K562 (cell line): ENCODE measurements at regions not wholly inside any gene's neighbourhood (a gene's known extent, or its start where the extent isn't known, plus 50 kb on each side); places are given as distances from the start of the nearest gene placed in this dataset.
A peak's percentile ranks its signal among the peaks of the same experiment; 100 is the strongest.

Experiments
- CBFA2T2 ChIP-seq: fragments of 450-650 bp; conservative IDR thresholded peaks from 2 replicates; pipeline ENCODE4 v1.6.1; 2017; ENCODE audit warnings: mild to moderate bottlenecking
- CREBBP ChIP-seq: IDR thresholded peaks from one replicate; pipeline ENCODE4 v1.6.1; 2012; ENCODE audit warnings: low read depth, mild to moderate bottlenecking, control low read depth, inconsistent platforms, low read length
- ETV1 ChIP-seq: fragments of 450-650 bp; conservative IDR thresholded peaks from 2 replicates; pipeline ENCODE4 v1.6.1; 2016; ENCODE audit warnings: missing genetic modification characterization, control low read depth, low read depth, missing compliant biosample characterization
- FOSL1 ChIP-seq: fragments of 200-800 bp; sonication (Bioruptor generic); conservative IDR thresholded peaks from 2 replicates; pipeline ENCODE4 v1.6.1; 2016; ENCODE audit warnings: missing genetic modification characterization, missing compliant biosample characterization
- GABPA ChIP-seq: fragments of 200-800 bp; sonication (Bioruptor generic); conservative IDR thresholded peaks from 2 replicates; pipeline ENCODE4 v1.6.1; 2016; ENCODE audit warnings: low read depth, missing genetic modification characterization, missing compliant biosample characterization
- HDGF ChIP-seq: fragments of 450-650 bp; IDR thresholded peaks from 2 replicates; pipeline ENCODE4 v1.6.1; 2016
- HMGN3 ChIP-seq: IDR thresholded peaks from 2 replicates; pipeline ENCODE4 v1.6.1; 2011; ENCODE audit warnings: borderline replicate concordance, low read depth, mild to moderate bottlenecking, mixed read lengths, low read length; ENCODE audit not compliant: insufficient read length; ENCODE audit errors: extremely low read depth
- HNRNPUL1 ChIP-seq: fragments of 200-400 bp; formaldehyde crosslinking; IDR thresholded peaks from 2 replicates; pipeline ENCODE4 v1.6.1; 2017; ENCODE audit warnings: low read length
- IFI16 ChIP-seq: fragments of 250-450 bp; sonication (Bioruptor Pico); IDR thresholded peaks from 2 replicates; pipeline ENCODE4 v2.1.2; 2022; ENCODE audit warnings: mild to moderate bottlenecking, inconsistent platforms
- KAT7 ChIP-seq: sonication (generic); formaldehyde crosslinking; IDR thresholded peaks from 2 replicates; pipeline ENCODE4 v1.8.0; 2022; ENCODE audit warnings: missing genetic modification reagents, mild to moderate bottlenecking, borderline replicate concordance
- KDM1A ChIP-seq, 2 experiments: fragments of 450-650 bp; IDR thresholded peaks; 2 replicates each; pipeline ENCODE4 v1.6.1; 2016; ENCODE audit warnings: mild to moderate bottlenecking in 2 of 2
- KHSRP ChIP-seq: fragments of 450-650 bp; IDR thresholded peaks from 2 replicates; pipeline ENCODE4 v1.6.1; 2017
- KLF1 ChIP-seq: fragments of 450-650 bp; IDR thresholded peaks from 2 replicates; pipeline ENCODE4 v1.6.1; 2016; ENCODE audit warnings: missing genetic modification characterization, missing compliant biosample characterization
- MCM2 ChIP-seq: fragments of 450-650 bp; IDR thresholded peaks from 2 replicates; pipeline ENCODE4 v1.6.1; 2017; ENCODE audit warnings: low read depth, mild to moderate bottlenecking
- MCM3 ChIP-seq: fragments of 450-650 bp; IDR thresholded peaks from 2 replicates; pipeline ENCODE4 v1.6.1; 2016
- MYC ChIP-seq, 2 experiments: fragments of 250-450 bp in 1 of 2; sonication (Bioruptor Pico) in 1 of 2; IDR thresholded peaks; 2 replicates each; pipeline versions ENCODE4 v1.5.1 to v1.6.1; 2012 to 2021; ENCODE audit warnings: low read depth in 2 of 2, borderline replicate concordance in 1 of 2, improper control_type of control experiment in 1 of 2, low read length in 1 of 2, mild to moderate bottlenecking in 1 of 2, moderate library complexity in 1 of 2
- NFE2 ChIP-seq: IDR thresholded peaks from 2 replicates; pipeline ENCODE4 v1.6.1; 2014; ENCODE audit warnings: antibody characterized with exemption, low read depth
- NFE2L1 ChIP-seq: fragments of 450-650 bp; IDR thresholded peaks from 2 replicates; pipeline ENCODE4 v1.6.1; 2016; ENCODE audit warnings: missing genetic modification characterization, low read depth, mild to moderate bottlenecking, missing compliant biosample characterization, moderate library complexity, borderline replicate concordance
- RBFOX2 ChIP-seq: fragments of 200-400 bp; formaldehyde crosslinking; IDR thresholded peaks from 2 replicates; pipeline ENCODE4 v1.6.1; 2017; ENCODE audit warnings: low read depth, mild to moderate bottlenecking, low read length, moderate library complexity
- SLC30A9 ChIP-seq: fragments of 250-450 bp; sonication (Bioruptor Pico); IDR thresholded peaks from 2 replicates; pipeline ENCODE4 v1.8.0; 2022; ENCODE audit warnings: mild to moderate bottlenecking, moderate library complexity
- SMAD2 ChIP-seq: fragments of 150-350 bp; IDR thresholded peaks from 2 replicates; pipeline ENCODE4 v1.6.1; 2014; ENCODE audit warnings: low read depth, mild to moderate bottlenecking, low read length
- ZBTB1 ChIP-seq: sonication (generic); formaldehyde crosslinking; IDR thresholded peaks from 2 replicates; pipeline ENCODE4 v1.8.1; 2023; ENCODE audit warnings: missing genetic modification reagents, low read depth, mild to moderate bottlenecking, borderline replicate concordance
- ZBTB17 ChIP-seq: fragments of 450-650 bp; formaldehyde crosslinking; IDR thresholded peaks from 2 replicates; pipeline ENCODE4 v1.4.0; 2020; ENCODE audit warnings: mild to moderate bottlenecking
- ZKSCAN3 ChIP-seq: fragments of 250-450 bp; sonication (Bioruptor Pico); IDR thresholded peaks from 2 replicates; pipeline ENCODE4 v1.4.0; 2020
- ZNF184 ChIP-seq: sonication (generic); formaldehyde crosslinking; IDR thresholded peaks from 2 replicates; pipeline ENCODE4 v1.5.0; 2020; ENCODE audit warnings: missing genetic modification reagents
- TF ChIP-seq, protein P1 (sequence below): fragments of 450-650 bp; conservative IDR thresholded peaks from 2 replicates; pipeline ENCODE4 v1.6.1; 2016; ENCODE audit warnings: missing genetic modification characterization, low read depth, mild to moderate bottlenecking, control low read depth, missing compliant biosample characterization
- TF ChIP-seq, protein P2 (sequence below): fragments of 450-650 bp; IDR thresholded peaks from 2 replicates; pipeline ENCODE4 v1.6.1; 2017; ENCODE audit warnings: mild to moderate bottlenecking, moderate library complexity
- TF ChIP-seq, protein P3 (sequence below): fragments of 450-650 bp; IDR thresholded peaks from 2 replicates; pipeline ENCODE4 v1.6.1; 2014; ENCODE audit warnings: low read depth, mild to moderate bottlenecking, moderate library complexity, borderline replicate concordance

DNA sequence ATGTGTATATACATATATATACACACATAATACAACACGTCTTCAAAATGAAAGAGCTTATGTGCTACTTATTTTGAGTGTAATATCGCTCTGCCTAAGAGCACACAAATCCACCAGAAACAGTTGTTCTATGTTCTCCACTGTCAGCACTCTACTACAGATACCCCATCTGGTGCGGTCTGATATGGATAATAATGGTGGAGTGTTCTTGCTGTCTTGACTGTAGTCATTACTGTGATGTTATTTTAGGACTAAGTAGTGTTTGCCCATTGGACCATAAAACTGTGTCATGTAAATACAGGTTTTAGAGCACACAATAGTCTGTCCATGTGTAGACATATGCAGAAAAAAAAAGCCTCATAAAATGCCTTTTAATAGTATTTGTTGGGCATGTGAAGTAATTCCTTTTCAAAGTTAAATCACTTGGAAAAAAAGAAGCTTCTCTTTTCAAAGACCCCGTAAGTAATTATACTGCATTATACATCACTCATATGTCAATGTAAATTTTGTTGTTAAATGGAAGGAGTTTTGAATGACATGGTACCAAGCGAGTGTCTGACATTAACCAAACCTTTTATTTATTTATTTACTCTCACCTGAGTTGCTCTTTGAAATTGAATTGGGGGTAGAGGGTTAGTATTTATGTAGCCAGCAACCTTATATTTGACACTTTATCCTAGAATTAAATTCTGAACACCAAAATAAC, 1249.2 kb upstream of the ZEB2 start (continued):
- TF ChIP-seq, protein P1, sequence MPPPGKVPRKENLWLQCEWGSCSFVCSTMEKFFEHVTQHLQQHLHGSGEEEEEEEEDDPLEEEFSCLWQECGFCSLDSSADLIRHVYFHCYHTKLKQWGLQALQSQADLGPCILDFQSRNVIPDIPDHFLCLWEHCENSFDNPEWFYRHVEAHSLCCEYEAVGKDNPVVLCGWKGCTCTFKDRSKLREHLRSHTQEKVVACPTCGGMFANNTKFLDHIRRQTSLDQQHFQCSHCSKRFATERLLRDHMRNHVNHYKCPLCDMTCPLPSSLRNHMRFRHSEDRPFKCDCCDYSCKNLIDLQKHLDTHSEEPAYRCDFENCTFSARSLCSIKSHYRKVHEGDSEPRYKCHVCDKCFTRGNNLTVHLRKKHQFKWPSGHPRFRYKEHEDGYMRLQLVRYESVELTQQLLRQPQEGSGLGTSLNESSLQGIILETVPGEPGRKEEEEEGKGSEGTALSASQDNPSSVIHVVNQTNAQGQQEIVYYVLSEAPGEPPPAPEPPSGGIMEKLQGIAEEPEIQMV (tag) = no peak
- TF ChIP-seq, protein P2, sequence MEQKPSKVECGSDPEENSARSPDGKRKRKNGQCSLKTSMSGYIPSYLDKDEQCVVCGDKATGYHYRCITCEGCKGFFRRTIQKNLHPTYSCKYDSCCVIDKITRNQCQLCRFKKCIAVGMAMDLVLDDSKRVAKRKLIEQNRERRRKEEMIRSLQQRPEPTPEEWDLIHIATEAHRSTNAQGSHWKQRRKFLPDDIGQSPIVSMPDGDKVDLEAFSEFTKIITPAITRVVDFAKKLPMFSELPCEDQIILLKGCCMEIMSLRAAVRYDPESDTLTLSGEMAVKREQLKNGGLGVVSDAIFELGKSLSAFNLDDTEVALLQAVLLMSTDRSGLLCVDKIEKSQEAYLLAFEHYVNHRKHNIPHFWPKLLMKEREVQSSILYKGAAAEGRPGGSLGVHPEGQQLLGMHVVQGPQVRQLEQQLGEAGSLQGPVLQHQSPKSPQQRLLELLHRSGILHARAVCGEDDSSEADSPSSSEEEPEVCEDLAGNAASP = no peak
- TF ChIP-seq ZBTB1 = no peak
- no peak for TF ChIP-seq HMGN3
- no peak for TF ChIP-seq ETV1 (tag)
- TF ChIP-seq SMAD2 = no peak
- no peak for TF ChIP-seq ZKSCAN3 (CRISPR knock-in tag)
- no peak for TF ChIP-seq KDM1A (IDR thresholded peaks at IDR 0.05)
- TF ChIP-seq CBFA2T2 = peak; percentile 82
- TF ChIP-seq KHSRP = no peak
- TF ChIP-seq NFE2 = peak; percentile 13; the same call in 1 of the 2 replicates
- TF ChIP-seq HDGF = no peak
- no peak for TF ChIP-seq GABPA (tag)
- TF ChIP-seq MCM3 = no peak
- peak; percentile 41 for TF ChIP-seq FOSL1 (tag)
- no peak for TF ChIP-seq NFE2L1 (tag)
- TF ChIP-seq MYC (IDR thresholded peaks at IDR 0.05; ENCODE audit: low read depth, low read length) = no peak
- TF ChIP-seq MYC (CRISPR knock-in tag; IDR thresholded peaks at IDR 0.05; ENCODE audit: borderline replicate concordance, low read depth) = no peak
- no peak for TF ChIP-seq MCM2
- TF ChIP-seq HNRNPUL1 = no peak
- no peak for TF ChIP-seq IFI16 (CRISPR knock-in tag)
- TF ChIP-seq, protein P3, sequence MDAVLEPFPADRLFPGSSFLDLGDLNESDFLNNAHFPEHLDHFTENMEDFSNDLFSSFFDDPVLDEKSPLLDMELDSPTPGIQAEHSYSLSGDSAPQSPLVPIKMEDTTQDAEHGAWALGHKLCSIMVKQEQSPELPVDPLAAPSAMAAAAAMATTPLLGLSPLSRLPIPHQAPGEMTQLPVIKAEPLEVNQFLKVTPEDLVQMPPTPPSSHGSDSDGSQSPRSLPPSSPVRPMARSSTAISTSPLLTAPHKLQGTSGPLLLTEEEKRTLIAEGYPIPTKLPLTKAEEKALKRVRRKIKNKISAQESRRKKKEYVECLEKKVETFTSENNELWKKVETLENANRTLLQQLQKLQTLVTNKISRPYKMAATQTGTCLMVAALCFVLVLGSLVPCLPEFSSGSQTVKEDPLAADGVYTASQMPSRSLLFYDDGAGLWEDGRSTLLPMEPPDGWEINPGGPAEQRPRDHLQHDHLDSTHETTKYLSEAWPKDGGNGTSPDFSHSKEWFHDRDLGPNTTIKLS = no peak
- no peak for TF ChIP-seq ZNF184 (CRISPR knock-in tag)
- no peak for TF ChIP-seq CREBBP
- TF ChIP-seq KLF1 (tag) = no peak
- no peak for TF ChIP-seq RBFOX2
- TF ChIP-seq KAT7 (CRISPR knock-in tag) = no peak
- TF ChIP-seq ZBTB17 (CRISPR knock-in tag) = no peak; the same call in 1 of the 2 replicates
- TF ChIP-seq SLC30A9 = no peak
